ENCODE measurements at regions not wholly inside any gene's neighbourhood (a gene's known extent, or its start where the extent isn't known, plus 50 kb on each side); places are given as distances from the start of the nearest gene placed in this dataset.
"Not testable (repeated sequence)": the region's sequence is repeated elsewhere in the genome, so short reads cannot be mapped to it uniquely, and the experiment has no call there.

- DNase-seq (ENCODE audit: low read depth in 2 of 2), result not testable (repeated sequence)
Observed at GRCh38 chr9:66152406-66152805, 415.5 kb downstream of the FOXD4L4 start.

- DNase-seq (ENCODE audit: low read depth in 2 of 2), result not testable (repeated sequence)
Observed at GRCh38 chr9:66153021-66153725, 416.2 kb downstream of the FOXD4L4 start.

GRCh38 chr9:66153971-66154691, 417.2 kb downstream of the FOXD4L4 start:
- DNase-seq (ENCODE audit: low read depth in 2 of 2), result not testable (repeated sequence)

- not testable (repeated sequence) for DNase-seq (ENCODE audit: low read depth in 2 of 2)
Observed at GRCh38 chr9:66182316-66182715, 445.4 kb downstream of the FOXD4L4 start.

GRCh38 chr9:66183648-66184047, 446.7 kb downstream of the FOXD4L4 start:
- DNase-seq (ENCODE audit: low read depth in 2 of 2), result not testable (repeated sequence)

GRCh38 chr9:66197199-66197598, 460.3 kb downstream of the FOXD4L4 start:
- DNase-seq (ENCODE audit: low read depth in 2 of 2), result not testable (repeated sequence)

GRCh38 chr9:66198421-66198820, 461.5 kb downstream of the FOXD4L4 start:
- DNase-seq (ENCODE audit: low read depth in 2 of 2), result not testable (repeated sequence)

GRCh38 chr9:66206617-66207016, 469.7 kb downstream of the FOXD4L4 start:
- not testable (repeated sequence) for DNase-seq (ENCODE audit: low read depth in 2 of 2)

GRCh38 chr9:66207914-66208313, 471.0 kb downstream of the FOXD4L4 start:
- DNase-seq (ENCODE audit: low read depth in 2 of 2), result not testable (repeated sequence)

- not testable (repeated sequence) for DNase-seq (ENCODE audit: low read depth in 2 of 2)
Observed at GRCh38 chr9:66244763-66245162, 507.8 kb downstream of the FOXD4L4 start.

GRCh38 chr9:66245481-66245880, 508.5 kb downstream of the FOXD4L4 start:
- DNase-seq (ENCODE audit: low read depth in 2 of 2), result not testable (repeated sequence)

GRCh38 chr9:66257581-66257980, 520.6 kb downstream of the FOXD4L4 start:
- DNase-seq (ENCODE audit: low read depth in 2 of 2), result not testable (repeated sequence)

GRCh38 chr9:66261576-66261975, 524.6 kb downstream of the FOXD4L4 start:
- DNase-seq (ENCODE audit: low read depth in 2 of 2), result not testable (repeated sequence)

GRCh38 chr9:66263621-66264020, 526.7 kb downstream of the FOXD4L4 start:
- not testable (repeated sequence) for DNase-seq (ENCODE audit: low read depth in 2 of 2)

- DNase-seq (ENCODE audit: low read depth in 2 of 2), result not testable (repeated sequence)
Observed at GRCh38 chr9:66264786-66265185, 527.8 kb downstream of the FOXD4L4 start.

- DNase-seq (ENCODE audit: low read depth in 2 of 2), result not testable (repeated sequence)
Observed at GRCh38 chr9:66266202-66266601, 529.3 kb downstream of the FOXD4L4 start.

- not testable (repeated sequence) for DNase-seq (ENCODE audit: low read depth in 2 of 2)
Observed at GRCh38 chr9:66266856-66267430, 530.0 kb downstream of the FOXD4L4 start.

- DNase-seq (ENCODE audit: low read depth in 2 of 2), result not testable (repeated sequence)
Observed at GRCh38 chr9:66267684-66268083, 530.7 kb downstream of the FOXD4L4 start.

- DNase-seq (ENCODE audit: low read depth in 2 of 2), result not testable (repeated sequence)
Observed at GRCh38 chr9:66269024-66269423, 532.1 kb downstream of the FOXD4L4 start.

- DNase-seq (ENCODE audit: low read depth in 2 of 2), result peak; percentile 44 to 52
Observed at GRCh38 chr9:66269783-66270182, 532.8 kb downstream of the FOXD4L4 start.

- DNase-seq (ENCODE audit: low read depth in 2 of 2), result not testable (repeated sequence)
Observed at GRCh38 chr9:66278809-66279208, 541.9 kb downstream of the FOXD4L4 start.
